T-helper 17 cell (primary cell): ENCODE measurements at regions not wholly inside any gene's neighbourhood (a gene's known extent, or its start where the extent isn't known, plus 50 kb on each side); places are given as distances from the start of the nearest gene placed in this dataset.

Experiments used
- ATAC-seq: fragments of 150-1000 bp; cut with Tn5 transposase; 2 replicates; pipeline ENCODE4 v1.10.0; 2021; ENCODE audit warnings: mild to moderate bottlenecking, moderate library complexity
- DNase-seq, 3 donors: peaks; one replicate each; pipeline versions ENCODE4 v3.0.0 to v3.0.0-alpha.2; 2020 to 2021
- H3K9me3 ChIP-seq: one replicate; pipeline ENCODE4 v1.7.0; 2013; ENCODE audit warnings: low read length, mild to moderate bottlenecking; ENCODE audit not compliant: control insufficient read depth, poor library complexity, severe bottlenecking
- H3K27ac Mint-ChIP-seq: one replicate; pipeline ENCODE4 v1.8.0; 2022; ENCODE audit warnings: mild to moderate bottlenecking, moderate library complexity, mixed read lengths
- H3K27me3 Mint-ChIP-seq: one replicate; pipeline ENCODE4 v1.8.0; 2022; ENCODE audit warnings: mixed read lengths
- H3K36me3 Mint-ChIP-seq: one replicate; pipeline ENCODE4 v1.8.0; 2022; ENCODE audit warnings: low read depth, mixed read lengths
- H3K4me1 Mint-ChIP-seq: one replicate; pipeline ENCODE4 v1.8.0; 2022; ENCODE audit warnings: mild to moderate bottlenecking, mixed read lengths
- H3K4me3 Mint-ChIP-seq: one replicate; pipeline ENCODE4 v1.8.0; 2022; ENCODE audit warnings: mild to moderate bottlenecking, moderate library complexity, mixed read lengths

DNA sequence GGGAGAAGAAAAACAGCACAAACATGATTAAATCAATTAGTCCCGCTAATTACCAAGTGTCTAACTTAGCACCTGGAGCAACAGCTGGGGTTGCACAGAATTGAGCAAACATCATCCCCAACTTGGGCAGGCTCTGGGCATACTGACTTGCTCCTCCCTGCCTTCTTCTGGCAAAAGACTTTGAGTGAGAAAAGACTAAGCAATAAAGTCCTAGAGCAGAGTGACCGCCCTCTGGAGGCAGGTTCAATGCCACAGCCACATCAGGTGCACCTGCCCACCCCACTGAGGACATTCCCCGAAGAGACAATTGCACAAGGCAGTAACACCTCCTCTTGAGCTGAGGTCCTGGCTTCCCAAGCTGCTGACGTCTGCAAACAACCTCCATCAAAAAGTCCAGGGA lies 358.3 kb downstream of the SOX9 start:
- no peaks in the 10 kb centered on the region for H3K4me1 Mint-ChIP-seq
- DNase-seq (no peak), ATAC-seq (no peak)
- H3K27me3 Mint-ChIP-seq, result peaks cover 33% of the 10 kb centered on the region
- H3K36me3 Mint-ChIP-seq, result no peaks in the 10 kb centered on the region
- no peak overlapping the region for H3K4me3 Mint-ChIP-seq
- no peaks in the 10 kb centered on the region for H3K9me3 ChIP-seq
- no peak overlapping the region for H3K27ac Mint-ChIP-seq

DNA sequence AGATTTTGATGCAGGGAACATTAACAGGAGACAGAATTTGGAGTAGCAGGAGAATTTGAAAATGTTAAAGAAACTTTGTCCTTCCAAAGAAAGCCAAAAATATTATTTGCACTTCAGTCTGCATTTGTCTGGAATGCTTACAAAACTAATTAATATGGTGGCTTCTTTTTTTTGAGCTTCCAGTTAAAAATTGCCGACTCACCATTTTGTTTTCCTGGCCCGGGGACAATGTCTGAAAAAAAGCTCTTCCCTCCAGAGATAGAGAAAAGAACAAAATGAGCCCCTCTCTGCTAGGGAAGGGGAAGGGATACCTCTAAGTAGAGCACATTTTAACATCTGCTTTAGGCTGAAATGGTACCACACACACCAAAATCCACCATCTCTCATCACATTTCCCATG lies 360.8 kb downstream of the SOX9 start:
- no peaks in the 10 kb centered on the region for H3K9me3 ChIP-seq
- DNase-seq, result no peak
- Mint-ChIP-seq H3K4me1 (no peaks in the 10 kb centered on the region), H3K4me3 (no peak overlapping the region), H3K27ac (no peak overlapping the region), H3K27me3 (peaks cover 33% of the 10 kb centered on the region), H3K36me3 (no peaks in the 10 kb centered on the region)
- no peak for ATAC-seq

- H3K4me1 Mint-ChIP-seq, result no peaks in the 10 kb centered on the region
- H3K36me3 Mint-ChIP-seq, result no peaks in the 10 kb centered on the region
- ATAC-seq (no peak), DNase-seq (no peak)
- H3K27ac Mint-ChIP-seq, result no peak overlapping the region
- H3K4me3 Mint-ChIP-seq, result no peak overlapping the region
- H3K9me3 ChIP-seq, result no peaks in the 10 kb centered on the region
- peaks cover 6% of the 10 kb centered on the region for H3K27me3 Mint-ChIP-seq
Measured at GRCh38 chr17:72485596-72485995, 364.8 kb downstream of the SOX9 start.

DNA sequence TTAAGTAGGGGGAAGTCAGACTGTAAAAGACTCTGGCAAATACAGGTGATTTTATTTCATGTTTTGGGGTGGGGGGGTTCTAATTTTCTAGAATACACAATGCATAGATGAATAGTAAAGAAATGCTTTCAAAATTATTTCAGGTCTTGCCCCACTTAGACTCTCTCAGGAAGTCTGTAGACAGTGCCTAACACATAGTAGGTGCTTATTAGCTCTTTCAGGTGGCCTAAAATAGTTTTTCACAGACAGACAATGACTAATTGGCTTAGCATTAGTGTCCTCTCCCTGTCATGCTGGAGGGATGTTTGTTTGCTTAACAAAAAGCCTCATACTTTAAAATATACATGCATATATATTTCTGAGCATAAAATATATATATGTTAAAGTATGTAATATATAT lies 366.0 kb downstream of the SOX9 start:
- no peak overlapping the region for H3K4me3 Mint-ChIP-seq
- DNase-seq, result no peak
- no peak overlapping the region for H3K27ac Mint-ChIP-seq
- no peaks in the 10 kb centered on the region for H3K9me3 ChIP-seq
- no peaks in the 10 kb centered on the region for H3K27me3 Mint-ChIP-seq
- ATAC-seq, result no peak
- H3K36me3 Mint-ChIP-seq, result no peaks in the 10 kb centered on the region
- H3K4me1 Mint-ChIP-seq, result no peaks in the 10 kb centered on the region

GRCh38 chr17:72487731-72488494 lies 367.1 kb downstream of the SOX9 start:
- ATAC-seq, result no peak
- no peaks in the 10 kb centered on the region for H3K9me3 ChIP-seq
- no peak overlapping the region for H3K27ac Mint-ChIP-seq
- no peaks in the 10 kb centered on the region for H3K27me3 Mint-ChIP-seq
- DNase-seq, result no peak
- H3K4me3 Mint-ChIP-seq, result no peak overlapping the region
- no peaks in the 10 kb centered on the region for H3K4me1 Mint-ChIP-seq
- H3K36me3 Mint-ChIP-seq, result no peaks in the 10 kb centered on the region

DNA sequence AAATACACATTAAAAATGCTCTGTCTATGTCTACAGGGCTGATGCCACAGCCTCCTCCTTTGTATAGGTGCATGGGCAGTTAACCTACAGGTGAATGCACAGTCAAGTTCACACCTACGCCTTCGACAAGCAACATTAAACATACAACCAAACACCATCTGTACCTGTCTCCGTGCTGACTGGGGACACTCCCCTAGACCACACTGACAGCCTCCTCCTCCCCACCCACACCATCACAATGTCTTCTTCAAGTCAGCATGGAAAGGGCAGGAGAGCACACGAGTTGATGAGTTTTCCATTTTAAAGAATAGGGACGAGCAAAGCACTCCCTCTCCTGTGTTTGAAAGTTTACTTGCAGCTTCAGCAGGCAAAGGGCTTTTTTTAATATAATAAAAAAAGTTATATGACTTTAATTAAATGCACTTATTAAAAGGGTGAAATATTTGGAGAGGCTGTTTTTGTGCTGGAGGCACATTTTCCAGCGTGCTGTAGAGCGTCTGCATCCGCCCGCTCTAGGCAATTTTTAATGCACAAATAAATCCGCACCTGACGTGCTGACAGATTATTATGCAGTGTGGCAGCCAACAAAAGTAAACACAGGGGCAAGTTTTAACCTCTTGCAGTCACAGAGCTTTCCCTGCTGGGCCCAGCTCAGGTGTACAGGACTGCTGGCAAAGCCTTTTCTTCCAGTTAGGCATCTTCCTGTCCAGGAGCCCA lies 367.9 kb downstream of the SOX9 start:
- no peak overlapping the region for H3K4me3 Mint-ChIP-seq
- no peak overlapping the region for H3K27ac Mint-ChIP-seq
- no peaks in the 10 kb centered on the region for H3K9me3 ChIP-seq
- H3K27me3 Mint-ChIP-seq, result no peaks in the 10 kb centered on the region
- ATAC-seq, result no peak
- no peaks in the 10 kb centered on the region for H3K4me1 Mint-ChIP-seq
- no peak for DNase-seq
- H3K36me3 Mint-ChIP-seq, result no peaks in the 10 kb centered on the region

DNA sequence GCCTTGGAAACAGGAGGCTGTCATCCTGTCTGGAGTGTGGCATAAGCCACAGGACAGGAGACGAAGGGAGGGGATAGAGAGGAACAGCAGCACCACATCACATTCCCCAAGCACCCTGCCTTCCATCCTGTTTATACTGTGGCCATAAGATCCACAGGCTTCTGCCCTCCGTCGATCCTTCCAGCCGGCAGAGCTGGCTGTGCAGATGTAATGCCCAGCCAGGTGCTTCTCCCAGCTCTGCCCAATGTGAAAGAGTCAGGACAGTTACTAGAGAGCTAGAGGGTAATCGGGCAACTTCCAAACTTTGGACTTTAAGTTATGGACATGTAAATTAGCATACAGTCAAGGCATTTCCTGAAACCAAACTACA lies 368.4 kb downstream of the SOX9 start:
- no peak for DNase-seq
- no peaks in the 10 kb centered on the region for H3K36me3 Mint-ChIP-seq
- H3K4me3 Mint-ChIP-seq, result no peak overlapping the region
- no peak for ATAC-seq
- H3K4me1 Mint-ChIP-seq, result no peaks in the 10 kb centered on the region
- H3K9me3 ChIP-seq, result no peaks in the 10 kb centered on the region
- H3K27ac Mint-ChIP-seq, result no peak overlapping the region
- H3K27me3 Mint-ChIP-seq, result no peaks in the 10 kb centered on the region

DNA sequence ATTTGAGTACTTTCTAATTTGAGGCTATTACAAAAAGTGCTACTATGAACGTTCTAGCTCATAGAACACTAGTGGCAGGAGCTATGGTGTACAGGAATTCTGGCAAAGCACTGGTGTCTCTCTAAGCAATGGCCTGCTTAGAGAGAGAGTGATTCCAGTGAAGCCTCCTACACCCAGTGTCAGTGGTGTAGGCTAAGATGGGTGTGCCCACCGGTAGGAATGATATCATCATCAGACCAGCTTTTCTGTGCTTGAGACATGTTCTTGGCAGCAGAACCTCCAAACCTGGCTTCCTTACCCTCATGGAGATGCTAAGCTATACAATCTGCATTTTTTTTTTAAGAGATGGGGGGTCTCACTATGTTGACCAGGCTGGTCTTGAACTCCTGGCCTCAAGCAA lies 370.3 kb downstream of the SOX9 start:
- Mint-ChIP-seq H3K27ac (no peak overlapping the region), H3K4me3 (no peak overlapping the region), H3K27me3 (no peaks in the 10 kb centered on the region), H3K36me3 (no peaks in the 10 kb centered on the region), H3K4me1 (no peaks in the 10 kb centered on the region)
- DNase-seq, result no peak
- no peaks in the 10 kb centered on the region for H3K9me3 ChIP-seq
- no peak for ATAC-seq

DNA sequence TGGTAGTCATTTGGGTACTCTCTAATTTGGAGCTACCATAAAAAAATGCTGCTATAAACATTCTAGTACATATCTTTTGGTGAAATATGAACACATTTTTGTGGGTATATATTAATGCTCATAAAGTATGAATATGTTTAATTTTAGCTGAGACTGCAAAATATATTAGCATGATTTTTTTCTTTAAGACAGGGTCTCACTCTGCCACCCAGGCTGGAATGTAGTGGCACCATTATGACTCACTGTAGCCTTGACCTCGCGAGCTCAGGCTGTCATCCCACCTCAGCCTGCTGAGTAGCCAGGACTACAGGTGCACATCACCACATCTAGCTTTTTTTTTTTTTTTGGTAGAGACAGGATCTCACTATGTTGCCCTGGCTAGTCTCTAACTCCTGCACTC lies 371.7 kb downstream of the SOX9 start:
- DNase-seq (no peak), ATAC-seq (no peak)
- no peak overlapping the region for H3K4me3 Mint-ChIP-seq
- H3K9me3 ChIP-seq, result no peaks in the 10 kb centered on the region
- H3K27me3 Mint-ChIP-seq, result no peaks in the 10 kb centered on the region
- H3K4me1 Mint-ChIP-seq, result no peaks in the 10 kb centered on the region
- H3K36me3 Mint-ChIP-seq, result no peaks in the 10 kb centered on the region
- no peak overlapping the region for H3K27ac Mint-ChIP-seq

DNA sequence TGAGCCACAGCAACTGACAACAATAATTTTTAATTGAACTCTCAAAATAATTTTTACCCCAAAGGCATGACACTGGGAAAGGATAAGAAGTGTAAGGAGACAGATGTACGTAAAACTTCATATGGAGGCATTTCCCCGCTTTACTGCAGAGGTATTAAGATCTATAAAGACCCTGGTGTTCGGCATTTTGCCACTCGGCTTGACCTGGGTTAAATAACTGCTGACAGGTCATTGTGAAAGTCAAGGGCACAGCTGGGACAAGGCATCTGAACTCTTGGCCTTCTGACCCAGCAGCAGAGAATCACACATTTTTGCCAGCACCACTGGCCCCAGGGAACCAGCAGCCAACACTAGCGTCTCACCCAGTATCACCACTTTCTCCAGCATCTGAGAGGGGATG lies 372.1 kb downstream of the SOX9 start:
- Mint-ChIP-seq H3K27ac (no peak overlapping the region), H3K27me3 (no peaks in the 10 kb centered on the region), H3K4me3 (no peak overlapping the region), H3K36me3 (no peaks in the 10 kb centered on the region), H3K4me1 (no peaks in the 10 kb centered on the region)
- no peak for DNase-seq
- no peaks in the 10 kb centered on the region for H3K9me3 ChIP-seq
- no peak for ATAC-seq

GRCh38 chr17:72494566-72494965 lies 373.7 kb downstream of the SOX9 start:
- H3K9me3 ChIP-seq, result no peaks in the 10 kb centered on the region
- ATAC-seq (no peak), DNase-seq (no peak)
- Mint-ChIP-seq H3K27ac (no peak overlapping the region), H3K36me3 (no peaks in the 10 kb centered on the region), H3K4me3 (no peak overlapping the region), H3K4me1 (no peaks in the 10 kb centered on the region), H3K27me3 (no peaks in the 10 kb centered on the region)

- H3K4me1 Mint-ChIP-seq, result no peaks in the 10 kb centered on the region
- no peak overlapping the region for H3K4me3 Mint-ChIP-seq
- no peak for DNase-seq
- no peak for ATAC-seq
- H3K36me3 Mint-ChIP-seq, result peaks cover 3% of the 10 kb centered on the region
- H3K9me3 ChIP-seq, result no peaks in the 10 kb centered on the region
- H3K27me3 Mint-ChIP-seq, result no peaks in the 10 kb centered on the region
- no peak overlapping the region for H3K27ac Mint-ChIP-seq
Measured at GRCh38 chr17:72496461-72496860, 375.6 kb downstream of the SOX9 start.

DNA sequence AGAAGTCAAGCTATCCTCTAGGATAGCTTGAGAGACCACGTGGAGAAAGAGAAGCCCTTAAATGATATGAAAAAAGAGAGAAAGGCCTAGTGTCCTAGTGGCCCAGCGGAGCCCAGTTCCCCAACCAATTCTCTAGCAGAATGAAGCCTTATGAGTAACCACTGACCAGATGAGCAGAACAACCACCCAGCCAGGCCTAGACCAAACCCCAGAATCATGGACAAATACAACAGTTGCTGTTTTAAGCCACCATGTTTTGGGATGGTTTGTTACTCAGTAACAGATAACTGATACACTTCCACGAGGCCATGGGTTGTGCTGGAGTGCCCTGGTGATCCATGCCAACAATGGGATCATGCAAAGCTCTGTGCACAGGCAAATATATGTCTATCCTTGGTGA lies 377.1 kb downstream of the SOX9 start:
- H3K27me3 Mint-ChIP-seq, result no peaks in the 10 kb centered on the region
- no peak overlapping the region for H3K27ac Mint-ChIP-seq
- ATAC-seq, result no peak
- H3K4me3 Mint-ChIP-seq, result peak overlapping the region; percentile 53
- H3K36me3 Mint-ChIP-seq, result peaks cover 3% of the 10 kb centered on the region
- no peaks in the 10 kb centered on the region for H3K9me3 ChIP-seq
- H3K4me1 Mint-ChIP-seq, result peaks cover 5% of the 10 kb centered on the region
- DNase-seq, result no peak
